Retinal pigment epithelial cell (primary cell): ENCODE measurements at regions not wholly inside any gene's neighbourhood (a gene's known extent, or its start where the extent isn't known, plus 50 kb on each side); places are given as distances from the start of the nearest gene placed in this dataset.
"Not testable (repeated sequence)": the region's sequence is repeated elsewhere in the genome, so short reads cannot be mapped to it uniquely, and the experiment has no call there.

Experiments
- DNase-seq: peaks from one replicate; pipeline ENCODE4 v3.0.0-alpha.2; 2010; ENCODE audit warnings: low read depth
- H3K4me3 ChIP-seq: 2 replicates; pipeline ENCODE4 v1.5.1; 2011; ENCODE audit warnings: mild to moderate bottlenecking, low read length, control low read depth, moderate library complexity
- TF ChIP-seq, protein P1 (sequence below): conservative IDR thresholded peaks from 2 replicates; pipeline ENCODE4 v1.5.1; 2011; ENCODE audit warnings: low read depth, low read length, control low read depth, inconsistent platforms

DNA sequence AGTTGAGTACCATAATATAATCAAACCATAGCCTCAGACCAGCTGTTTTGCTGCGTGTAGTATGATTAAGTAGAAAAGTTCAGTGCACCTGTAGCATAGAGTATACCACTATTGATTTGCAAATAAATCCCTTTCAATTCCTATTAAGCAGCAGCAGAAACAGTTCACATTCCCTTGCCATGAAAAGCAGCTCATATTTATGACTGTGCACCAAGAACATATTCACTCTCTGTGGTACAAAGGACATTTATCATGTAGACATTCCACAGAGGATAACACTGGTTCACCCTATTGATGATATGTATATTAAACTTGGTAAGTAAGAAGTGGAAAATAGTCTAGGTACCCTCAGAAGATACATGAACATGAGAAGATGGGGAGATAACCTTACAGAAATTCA lies 1689.1 kb upstream of the CDH6 start:
- no peak overlapping the region for H3K4me3 ChIP-seq
- TF ChIP-seq, protein P1, sequence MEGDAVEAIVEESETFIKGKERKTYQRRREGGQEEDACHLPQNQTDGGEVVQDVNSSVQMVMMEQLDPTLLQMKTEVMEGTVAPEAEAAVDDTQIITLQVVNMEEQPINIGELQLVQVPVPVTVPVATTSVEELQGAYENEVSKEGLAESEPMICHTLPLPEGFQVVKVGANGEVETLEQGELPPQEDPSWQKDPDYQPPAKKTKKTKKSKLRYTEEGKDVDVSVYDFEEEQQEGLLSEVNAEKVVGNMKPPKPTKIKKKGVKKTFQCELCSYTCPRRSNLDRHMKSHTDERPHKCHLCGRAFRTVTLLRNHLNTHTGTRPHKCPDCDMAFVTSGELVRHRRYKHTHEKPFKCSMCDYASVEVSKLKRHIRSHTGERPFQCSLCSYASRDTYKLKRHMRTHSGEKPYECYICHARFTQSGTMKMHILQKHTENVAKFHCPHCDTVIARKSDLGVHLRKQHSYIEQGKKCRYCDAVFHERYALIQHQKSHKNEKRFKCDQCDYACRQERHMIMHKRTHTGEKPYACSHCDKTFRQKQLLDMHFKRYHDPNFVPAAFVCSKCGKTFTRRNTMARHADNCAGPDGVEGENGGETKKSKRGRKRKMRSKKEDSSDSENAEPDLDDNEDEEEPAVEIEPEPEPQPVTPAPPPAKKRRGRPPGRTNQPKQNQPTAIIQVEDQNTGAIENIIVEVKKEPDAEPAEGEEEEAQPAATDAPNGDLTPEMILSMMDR = no peak
- no peak for DNase-seq

DNA sequence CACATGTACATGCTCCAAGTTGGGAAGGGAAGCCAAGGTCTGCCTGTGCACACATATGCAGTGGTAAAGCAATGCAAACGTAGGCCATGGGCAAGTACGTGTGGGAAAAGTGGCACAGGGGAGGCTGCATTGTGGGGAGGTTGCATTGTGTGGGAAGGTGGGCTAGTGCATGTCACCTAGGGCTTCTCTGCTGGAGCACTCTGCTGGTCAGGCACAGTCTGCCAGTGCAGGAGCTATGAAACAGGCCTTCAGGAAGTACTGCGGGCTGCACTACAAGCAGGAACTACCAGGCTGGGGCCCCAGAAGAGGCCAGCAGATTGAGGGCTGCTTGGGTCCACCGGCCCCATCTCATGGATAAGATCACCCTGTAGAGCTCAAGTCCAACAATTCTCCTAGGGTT lies 1694.6 kb upstream of the CDH6 start:
- no peak overlapping the region for H3K4me3 ChIP-seq
- no peak for DNase-seq
- TF ChIP-seq, protein P1 = no peak

DNA sequence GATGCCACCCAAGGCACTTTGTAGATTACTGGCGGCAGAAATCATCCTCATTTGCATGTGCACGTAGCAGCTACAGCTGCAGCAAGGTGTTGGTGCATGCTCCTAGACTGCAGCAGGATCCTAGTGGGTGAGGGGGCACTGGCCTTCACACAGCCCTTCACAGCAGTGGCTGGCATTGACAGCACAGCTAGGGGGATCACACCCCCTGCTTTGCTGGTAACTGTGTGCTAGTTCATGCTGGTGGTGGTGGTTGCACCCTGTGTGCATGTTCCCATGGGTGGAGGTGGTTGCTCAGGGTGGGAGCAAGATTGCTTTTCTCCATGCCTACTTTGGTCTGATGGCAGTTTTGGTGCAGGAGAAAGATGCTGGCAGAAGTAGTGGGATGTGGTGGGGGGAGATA lies 1695.1 kb upstream of the CDH6 start:
- DNase-seq = no peak
- TF ChIP-seq, protein P1 = no peak
- no peak overlapping the region for H3K4me3 ChIP-seq

DNA sequence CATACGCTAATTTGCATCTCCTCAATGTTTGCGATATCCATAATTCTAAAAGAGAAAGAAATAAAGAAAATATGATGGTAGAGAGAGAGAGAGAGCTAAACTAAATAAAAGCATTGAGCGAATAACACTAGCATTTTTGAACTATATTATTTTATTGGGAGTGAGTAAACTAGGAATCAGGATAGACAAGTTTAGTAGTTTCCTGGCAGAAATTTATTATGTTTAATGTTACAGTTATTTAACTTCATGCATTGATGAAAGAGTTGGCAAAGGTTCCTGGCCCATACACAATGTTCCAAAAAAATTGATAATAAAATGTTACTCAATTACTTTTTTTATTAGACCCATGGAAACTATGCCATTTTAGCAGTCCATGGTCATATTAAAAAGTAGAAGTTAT lies 1708.2 kb upstream of the CDH6 start:
- DNase-seq = no peak
- TF ChIP-seq, protein P1 = no peak
- H3K4me3 ChIP-seq = no peak overlapping the region

DNA sequence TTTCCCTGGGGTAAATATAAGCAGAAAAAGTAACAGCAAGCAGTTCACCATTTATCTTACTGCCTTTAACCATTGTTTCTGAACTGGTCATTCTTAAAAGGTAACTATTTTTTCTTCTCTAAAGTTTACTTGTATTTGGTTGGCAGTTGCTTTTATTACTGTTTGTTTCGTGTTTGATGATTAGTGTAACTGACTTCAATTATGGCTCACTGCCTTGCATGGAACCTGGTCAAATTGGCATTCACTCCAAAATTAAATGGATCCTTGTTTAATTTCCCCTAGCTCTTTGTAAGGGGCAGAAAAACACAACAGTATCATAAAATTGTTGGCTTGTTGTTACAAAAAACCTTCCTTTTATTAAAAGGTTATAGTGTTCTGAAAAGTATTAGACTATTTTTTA lies 1723.9 kb upstream of the CDH6 start:
- TF ChIP-seq, protein P1 = no peak
- no peak overlapping the region for H3K4me3 ChIP-seq
- no peak for DNase-seq

DNA sequence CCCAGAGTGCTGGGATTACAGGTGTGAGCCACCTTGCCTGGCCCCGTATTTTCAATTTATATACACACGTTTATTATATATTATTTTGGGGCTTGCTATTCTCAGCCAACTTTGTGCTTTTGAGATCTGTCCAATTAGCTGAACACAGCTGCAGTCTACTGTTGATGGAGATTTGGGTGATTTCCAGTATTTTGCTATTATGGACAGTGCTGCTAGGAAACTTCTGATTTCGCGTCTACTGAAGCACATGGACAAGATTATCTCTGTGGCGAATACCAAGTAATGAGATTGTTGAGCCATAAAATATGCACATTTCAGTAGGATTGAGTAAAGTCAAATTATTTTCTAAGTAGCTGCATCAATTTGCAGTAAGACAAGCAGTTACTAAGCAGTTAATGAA lies 1731.2 kb upstream of the CDH6 start:
- no peak overlapping the region for H3K4me3 ChIP-seq
- TF ChIP-seq, protein P1 = no peak
- peak; percentile 96 for DNase-seq

DNA sequence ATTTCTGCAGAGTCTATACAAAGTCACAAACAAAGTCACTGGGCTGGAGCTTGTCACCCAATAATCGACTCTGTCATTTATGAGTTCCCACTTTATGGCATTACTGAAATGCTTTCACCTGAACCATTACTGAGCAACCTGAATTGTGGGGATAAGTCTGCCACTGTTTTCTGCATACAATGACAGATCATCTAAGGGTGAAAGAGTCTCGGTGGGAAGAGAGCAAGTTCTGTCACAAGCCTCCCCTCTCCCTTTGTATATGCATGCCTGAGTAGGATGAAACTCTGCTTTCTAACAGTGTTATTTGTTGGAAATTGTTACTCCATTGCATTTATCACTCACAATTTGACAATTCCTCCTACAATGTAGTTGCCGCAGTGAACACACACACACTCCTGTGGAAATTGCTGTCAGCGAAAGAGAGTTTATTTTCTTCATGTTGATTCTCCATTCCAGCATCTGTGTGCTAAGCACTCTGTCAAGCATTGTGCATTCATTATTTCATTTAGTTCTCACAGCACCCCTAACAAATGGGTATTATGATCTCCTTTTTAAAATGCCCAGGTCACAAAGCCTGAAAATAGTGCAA lies 1732.4 kb upstream of the CDH6 start:
- H3K4me3 ChIP-seq = no peak overlapping the region
- no peak for DNase-seq
- TF ChIP-seq, protein P1 = no peak

DNA sequence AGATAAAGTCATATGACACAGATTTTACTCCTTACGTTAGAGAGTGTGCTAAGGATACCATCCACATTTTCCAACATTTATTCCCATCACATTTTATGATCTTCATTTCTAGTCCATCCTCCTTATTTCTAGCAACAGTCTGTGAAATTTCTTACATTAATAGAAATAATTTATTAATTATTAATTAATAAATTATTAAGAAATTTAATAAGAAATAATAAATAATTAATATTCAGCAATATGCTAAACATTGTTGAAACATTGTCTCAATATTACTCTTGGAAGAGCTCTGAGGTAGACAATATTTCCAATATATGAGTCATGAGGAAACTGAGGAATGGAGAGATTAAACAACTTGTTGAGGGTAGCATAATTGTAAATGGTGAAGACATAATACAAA lies 1742.5 kb upstream of the CDH6 start:
- not testable (repeated sequence) for DNase-seq, H3K4me3 ChIP-seq
